Uterus (tissue), 3 donors: ENCODE measurements at regions not wholly inside any gene's neighbourhood (a gene's known extent, or its start where the extent isn't known, plus 50 kb on each side); places are given as distances from the start of the nearest gene placed in this dataset.

Experiments
- DNase-seq, 2 donors: peaks; one replicate each; pipeline ENCODE4 v3.0.0-alpha.2; 2019 to 2020
- H3K27ac ChIP-seq, 2 donors: fragments of 200-600 bp; sonication (generic); 1 replicate in 1 of 2; 2 replicates in 1 of 2; pipeline ENCODE4 v1.5.1; 2016 to 2018
- H3K27me3 ChIP-seq, 2 donors: fragments of 200-600 bp; sonication (generic); one replicate each; pipeline ENCODE4 v1.5.1; 2018 to 2019; ENCODE audit warnings: control low read depth in 1 of 2
- H3K36me3 ChIP-seq, 2 donors: fragments of 200-600 bp; sonication (generic); one replicate each; pipeline ENCODE4 v1.5.1; 2019; ENCODE audit warnings: control low read depth in 1 of 2
- H3K4me1 ChIP-seq, 2 donors: fragments of 200-600 bp; sonication (generic); one replicate each; pipeline ENCODE4 v1.5.1; 2018 to 2019; ENCODE audit warnings: control low read depth in 1 of 2
- H3K4me3 ChIP-seq, 2 donors: fragments of 200-600 bp; sonication (generic); 1 replicate in 1 of 2; 2 replicates in 1 of 2; pipeline ENCODE4 v1.5.1; 2018 to 2019; ENCODE audit warnings: mild to moderate bottlenecking in 1 of 2
- H3K9me3 ChIP-seq, 2 donors: fragments of 200-600 bp; sonication (generic); one replicate each; pipeline ENCODE4 v1.5.1; 2019; ENCODE audit warnings: control low read depth in 1 of 2
- CTCF ChIP-seq, 4 experiments: fragments of 200-600 bp in 2 of 4; fragments of 450-650 bp in 2 of 4; sonication (generic) in 2 of 4; IDR thresholded peaks; one replicate each; pipeline ENCODE4 v1.5.1; 2016 to 2019; ENCODE audit warnings: antibody characterized with exemption in 4 of 4, mild to moderate bottlenecking in 2 of 4, moderate library complexity in 1 of 4
- POLR2A ChIP-seq, 2 donors: fragments of 450-650 bp; IDR thresholded peaks; one replicate each; pipeline ENCODE4 v1.6.1; 2016; ENCODE audit warnings: antibody characterized with exemption in 2 of 2, mild to moderate bottlenecking in 1 of 2, moderate library complexity in 1 of 2
- intact Hi-C: fragments of 100-400 bp; cut with DNase I; formaldehyde crosslinking; loops from one replicate; pipeline ENCODE4 v1.15.1; 2023; ENCODE audit warnings: low total_unique reads
- donor health status: DM: yes; HTN: yes; CAD: no.

- Histone ChIP-seq H3K27ac (no peak overlapping the region), H3K36me3 (no peaks in the 10 kb centered on the region), H3K4me3 (no peak overlapping the region), H3K9me3 (no peaks in the 10 kb centered on the region), H3K27me3 (no peaks in the 10 kb centered on the region), H3K4me1 (no peaks in the 10 kb centered on the region)
- DNase-seq, result no peak
- TF ChIP-seq CTCF (IDR thresholded peaks at IDR 0.05) (no peak), POLR2A (IDR thresholded peaks at IDR 0.05) (no peak)
- intact Hi-C loops, result no loop called here
These were observed 209.3 kb downstream of the AKAIN1 start for GRCh38 chr18:4987452-4988405.

- Histone ChIP-seq H3K9me3 (no peaks in the 10 kb centered on the region), H3K36me3 (no peaks in the 10 kb centered on the region), H3K4me1 (no peaks in the 10 kb centered on the region), H3K27me3 (no peaks in the 10 kb centered on the region), H3K4me3 (no peak overlapping the region), H3K27ac (no peak overlapping the region)
- no peak for TF ChIP-seq CTCF (IDR thresholded peaks at IDR 0.05)
- no peak for TF ChIP-seq POLR2A (IDR thresholded peaks at IDR 0.05)
- no peak for DNase-seq
- intact Hi-C loops, result no loop called here
These were observed 210.4 kb downstream of the AKAIN1 start for GRCh38 chr18:4986677-4987076.

- no peaks in the 10 kb centered on the region for H3K9me3 ChIP-seq
- no peak for DNase-seq
These were observed 211.0 kb downstream of the AKAIN1 start for GRCh38 chr18:4986066-4986465.

GRCh38 chr18:4961121-4961909 is 235.7 kb downstream of the AKAIN1 start:
- H3K4me3 ChIP-seq, result no peak overlapping the region
- H3K36me3 ChIP-seq, result no peaks in the 10 kb centered on the region
- intact Hi-C loops, result no loop called here
- H3K27me3 ChIP-seq, result no peaks in the 10 kb centered on the region
- H3K9me3 ChIP-seq, result no peaks in the 10 kb centered on the region
- DNase-seq, result no peak
- no peak for TF ChIP-seq CTCF (IDR thresholded peaks at IDR 0.05)
- TF ChIP-seq POLR2A (IDR thresholded peaks at IDR 0.05), result no peak
- no peak overlapping the region for H3K27ac ChIP-seq
- H3K4me1 ChIP-seq, result no peaks in the 10 kb centered on the region

More at GRCh38 chr18:4986066-4986465, 211.0 kb downstream of the AKAIN1 start:
- Histone ChIP-seq H3K4me3 (no peak overlapping the region), H3K36me3 (no peaks in the 10 kb centered on the region), H3K4me1 (no peaks in the 10 kb centered on the region), H3K27me3 (no peaks in the 10 kb centered on the region), H3K27ac (no peak overlapping the region)
- intact Hi-C loops, result no loop called here
- no peak for TF ChIP-seq POLR2A (IDR thresholded peaks at IDR 0.05)
- no peak for TF ChIP-seq CTCF (IDR thresholded peaks at IDR 0.05)

- no peaks in the 10 kb centered on the region for H3K9me3 ChIP-seq
- no peak overlapping the region for H3K27ac ChIP-seq
- TF ChIP-seq CTCF (IDR thresholded peaks at IDR 0.05) (no peak), POLR2A (IDR thresholded peaks at IDR 0.05) (no peak)
- intact Hi-C loops, result no loop called here
- H3K27me3 ChIP-seq, result no peaks in the 10 kb centered on the region
- no peaks in the 10 kb centered on the region for H3K4me1 ChIP-seq
- no peaks in the 10 kb centered on the region for H3K36me3 ChIP-seq
- no peak for DNase-seq
- H3K4me3 ChIP-seq, result no peak overlapping the region
These were observed 236.5 kb downstream of the AKAIN1 start for GRCh38 chr18:4960578-4960977.
